GM12892 (cell line): ENCODE measurements at regions not wholly inside any gene's neighbourhood (a gene's known extent, or its start where the extent isn't known, plus 50 kb on each side); places are given as distances from the start of the nearest gene placed in this dataset.

Experiments
- POLR2A ChIP-seq: IDR thresholded peaks from 2 replicates; pipeline ENCODE4 v1.6.1; 2011; ENCODE audit warnings: low read depth, low read length, control low read depth
- POLR2AphosphoS5 ChIP-seq: IDR thresholded peaks from 2 replicates; pipeline ENCODE4 v1.6.1; 2011; ENCODE audit warnings: low read depth, low read length, control low read depth

- TF ChIP-seq POLR2A (no peak), POLR2AphosphoS5 (no peak)
Measured at GRCh38 chrX:22739276-22739675, 260.5 kb upstream of the DDX53 start.
